ENCODE measurements at regions not wholly inside any gene's neighbourhood (a gene's known extent, or its start where the extent isn't known, plus 50 kb on each side); places are given as distances from the start of the nearest gene placed in this dataset.

GRCh38 chr18:59085797-59086196, 53.9 kb upstream of the SEC11C start:
- TF ChIP-seq CTCF (conservative IDR thresholded peaks at IDR 0.05 in 1 of 2, IDR thresholded peaks at IDR 0.05 in 1 of 2; ENCODE audit: extremely low read depth in 1 of 2, insufficient read depth in 1 of 2, low read depth in 1 of 2, low read length in 2 of 2) (no peak), EZH2 (IDR thresholded peaks at IDR 0.05; ENCODE audit: borderline replicate concordance, low read length) (no peak)
